Colonic mucosa (tissue), 4 donors: ENCODE measurements at regions not wholly inside any gene's neighbourhood (a gene's known extent, or its start where the extent isn't known, plus 50 kb on each side); places are given as distances from the start of the nearest gene placed in this dataset.

Source experiments
- DNase-seq: peaks from one replicate; pipeline ENCODE4 v3.0.0-alpha.2; 2020
- H3K27ac ChIP-seq: fragments of 200-600 bp; one replicate; pipeline ENCODE4 v1.8.0; 2021
- H3K27me3 ChIP-seq: fragments of 200-600 bp; one replicate; pipeline ENCODE4 v1.8.0; 2021
- H3K36me3 ChIP-seq: fragments of 200-600 bp; one replicate; pipeline ENCODE4 v1.8.0; 2021
- H3K4me1 ChIP-seq: fragments of 200-600 bp; one replicate; pipeline ENCODE4 v1.8.0; 2021; ENCODE audit warnings: mild to moderate bottlenecking
- H3K4me3 ChIP-seq: fragments of 200-600 bp; one replicate; pipeline ENCODE4 v1.8.0; 2021
- H3K9ac ChIP-seq, 2 donors: one replicate each; pipeline ENCODE4 v1.7.0; 2013; ENCODE audit warnings: control low read depth in 2 of 2, low read depth in 2 of 2, low read length in 2 of 2
- H3K9me3 ChIP-seq: fragments of 200-600 bp; one replicate; pipeline ENCODE4 v1.8.0; 2021
- intact Hi-C: fragments of 100-400 bp; cut with DNase I; formaldehyde crosslinking; loops from one replicate; pipeline ENCODE4 v1.14.1; 2022
- TF ChIP-seq, protein P1 (sequence below): fragments of 200-600 bp; IDR thresholded peaks from one replicate; pipeline ENCODE4 v1.8.0; 2022; ENCODE audit warnings: antibody characterized with exemption, mild to moderate bottlenecking
- donor health status: healthy.
- donor health status: DM: no; HTN: no; CAD: no.
- donor health status: DM: no; HTN: no; CAD: no.

DNA sequence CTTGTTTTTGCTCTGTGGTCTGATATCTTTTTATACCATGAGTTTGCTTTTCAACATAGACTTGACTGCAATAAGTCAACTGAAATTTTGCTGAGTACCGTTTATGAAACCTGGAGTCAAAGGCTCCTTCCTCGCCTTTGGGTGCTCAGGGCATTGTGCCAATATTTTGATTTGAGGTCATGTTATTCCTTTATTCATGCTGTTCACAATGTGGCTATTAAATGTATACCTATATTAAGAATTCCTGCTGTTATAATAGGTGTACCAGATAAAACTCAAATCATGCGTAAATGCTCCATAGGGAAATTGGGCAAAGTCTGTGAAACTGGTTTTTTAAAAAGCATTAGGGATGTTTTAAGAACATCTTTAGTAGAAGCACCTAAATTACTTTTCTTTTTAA lies 334.0 kb upstream of the NUDT12 start:
- H3K36me3 ChIP-seq, result no peaks in the 10 kb centered on the region
- intact Hi-C loops, result no loop called here
- TF ChIP-seq, protein P1, sequence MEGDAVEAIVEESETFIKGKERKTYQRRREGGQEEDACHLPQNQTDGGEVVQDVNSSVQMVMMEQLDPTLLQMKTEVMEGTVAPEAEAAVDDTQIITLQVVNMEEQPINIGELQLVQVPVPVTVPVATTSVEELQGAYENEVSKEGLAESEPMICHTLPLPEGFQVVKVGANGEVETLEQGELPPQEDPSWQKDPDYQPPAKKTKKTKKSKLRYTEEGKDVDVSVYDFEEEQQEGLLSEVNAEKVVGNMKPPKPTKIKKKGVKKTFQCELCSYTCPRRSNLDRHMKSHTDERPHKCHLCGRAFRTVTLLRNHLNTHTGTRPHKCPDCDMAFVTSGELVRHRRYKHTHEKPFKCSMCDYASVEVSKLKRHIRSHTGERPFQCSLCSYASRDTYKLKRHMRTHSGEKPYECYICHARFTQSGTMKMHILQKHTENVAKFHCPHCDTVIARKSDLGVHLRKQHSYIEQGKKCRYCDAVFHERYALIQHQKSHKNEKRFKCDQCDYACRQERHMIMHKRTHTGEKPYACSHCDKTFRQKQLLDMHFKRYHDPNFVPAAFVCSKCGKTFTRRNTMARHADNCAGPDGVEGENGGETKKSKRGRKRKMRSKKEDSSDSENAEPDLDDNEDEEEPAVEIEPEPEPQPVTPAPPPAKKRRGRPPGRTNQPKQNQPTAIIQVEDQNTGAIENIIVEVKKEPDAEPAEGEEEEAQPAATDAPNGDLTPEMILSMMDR, result no peak

DNA sequence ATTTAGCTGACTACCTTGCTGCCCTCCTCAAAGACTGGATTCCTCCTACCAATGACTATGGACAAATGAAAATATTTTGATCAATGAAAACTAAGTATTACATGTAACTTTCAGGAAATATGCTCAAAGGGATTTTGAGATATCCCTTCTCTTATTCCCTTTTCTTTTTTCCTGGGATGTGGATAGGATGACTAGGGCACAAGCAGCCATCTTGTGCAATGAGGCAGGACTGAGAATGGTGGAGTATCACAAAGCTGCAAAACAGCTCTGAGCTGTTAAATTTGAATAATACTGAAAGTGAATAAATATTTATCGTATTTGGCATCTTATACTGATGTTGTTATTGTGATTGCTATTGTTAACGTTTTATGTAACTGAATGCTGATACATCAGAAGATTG lies 333.1 kb upstream of the NUDT12 start:
- Histone ChIP-seq H3K27me3 (no peaks in the 10 kb centered on the region), H3K4me1 (no peaks in the 10 kb centered on the region), H3K9me3 (no peaks in the 10 kb centered on the region), H3K4me3 (no peak overlapping the region), H3K9ac (no peak overlapping the region), H3K36me3 (no peaks in the 10 kb centered on the region), H3K27ac (no peak overlapping the region)
- DNase-seq, result no peak
- TF ChIP-seq, protein P1, result no peak
- intact Hi-C loops, result no loop called here

More for the DNA sequence above, 334.0 kb upstream of the NUDT12 start:
- no peaks in the 10 kb centered on the region for H3K27me3 ChIP-seq
- H3K4me3 ChIP-seq, result no peak overlapping the region
- no peaks in the 10 kb centered on the region for H3K4me1 ChIP-seq
- no peak overlapping the region for H3K27ac ChIP-seq
- DNase-seq, result no peak
- H3K9me3 ChIP-seq, result no peaks in the 10 kb centered on the region
- no peak overlapping the region for H3K9ac ChIP-seq

DNA sequence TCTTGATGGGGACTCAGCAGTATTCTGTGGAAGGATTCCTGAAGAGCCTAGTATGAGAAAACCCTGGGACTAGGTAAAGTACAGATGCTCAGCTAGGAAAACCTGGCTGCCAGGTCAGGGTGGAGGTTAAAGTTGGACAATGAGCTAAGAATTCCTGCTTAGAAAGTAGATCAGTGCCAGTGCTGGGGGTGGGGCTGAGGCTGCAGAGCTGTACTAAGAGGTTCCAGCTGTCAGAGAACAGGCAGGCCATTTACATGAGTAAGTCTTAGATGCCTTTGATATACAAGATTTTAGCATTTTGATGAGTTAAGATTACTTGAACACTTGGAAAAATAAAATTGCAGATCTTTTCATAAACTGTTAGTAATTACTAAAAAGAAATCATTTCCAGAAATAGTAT lies 332.3 kb upstream of the NUDT12 start:
- Histone ChIP-seq H3K9me3 (no peaks in the 10 kb centered on the region), H3K4me1 (no peaks in the 10 kb centered on the region), H3K4me3 (no peak overlapping the region), H3K36me3 (no peaks in the 10 kb centered on the region), H3K27ac (no peak overlapping the region), H3K27me3 (no peaks in the 10 kb centered on the region), H3K9ac (no peak overlapping the region)
- TF ChIP-seq, protein P1, result no peak
- intact Hi-C loops, result no loop called here
- no peak for DNase-seq

- Histone ChIP-seq H3K27me3 (no peaks in the 10 kb centered on the region), H3K36me3 (no peaks in the 10 kb centered on the region), H3K4me1 (no peaks in the 10 kb centered on the region), H3K27ac (no peak overlapping the region), H3K9ac (no peak overlapping the region), H3K9me3 (no peaks in the 10 kb centered on the region), H3K4me3 (no peak overlapping the region)
- TF ChIP-seq, protein P1, result no peak
- no peak for DNase-seq
- intact Hi-C loops, result no loop called here
These were observed 328.6 kb upstream of the NUDT12 start for GRCh38 chr5:103891151-103891550.

DNA sequence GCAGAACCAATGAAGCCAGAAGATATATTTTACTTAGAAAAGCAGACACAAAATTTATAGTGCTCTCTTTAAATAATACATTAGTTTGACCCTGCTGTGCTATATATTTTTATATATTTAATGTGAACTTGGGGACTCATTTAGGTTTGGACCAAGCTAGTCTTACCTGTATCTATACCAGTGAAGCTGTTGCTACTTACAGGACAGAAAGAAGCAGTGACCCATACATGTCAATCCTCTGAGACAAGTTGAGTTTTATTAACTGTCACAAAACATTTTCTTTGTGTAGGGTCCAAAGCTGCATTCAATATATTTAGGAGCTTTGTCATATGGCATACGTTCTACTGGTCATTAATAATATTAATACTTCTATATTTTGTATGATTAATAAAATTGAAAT lies 327.7 kb upstream of the NUDT12 start:
- no peak overlapping the region for H3K27ac ChIP-seq
- H3K4me1 ChIP-seq, result no peaks in the 10 kb centered on the region
- intact Hi-C loops, result no loop called here
- no peaks in the 10 kb centered on the region for H3K27me3 ChIP-seq
- H3K4me3 ChIP-seq, result no peak overlapping the region
- no peak for DNase-seq
- no peak overlapping the region for H3K9ac ChIP-seq
- TF ChIP-seq, protein P1, result no peak
- no peaks in the 10 kb centered on the region for H3K9me3 ChIP-seq
- H3K36me3 ChIP-seq, result no peaks in the 10 kb centered on the region
